ENCODE measurements at regions not wholly inside any gene's neighbourhood (a gene's known extent, or its start where the extent isn't known, plus 50 kb on each side); places are given as distances from the start of the nearest gene placed in this dataset.
"Not testable (repeated sequence)": the region's sequence is repeated elsewhere in the genome, so short reads cannot be mapped to it uniquely, and the experiment has no call there.

DNA sequence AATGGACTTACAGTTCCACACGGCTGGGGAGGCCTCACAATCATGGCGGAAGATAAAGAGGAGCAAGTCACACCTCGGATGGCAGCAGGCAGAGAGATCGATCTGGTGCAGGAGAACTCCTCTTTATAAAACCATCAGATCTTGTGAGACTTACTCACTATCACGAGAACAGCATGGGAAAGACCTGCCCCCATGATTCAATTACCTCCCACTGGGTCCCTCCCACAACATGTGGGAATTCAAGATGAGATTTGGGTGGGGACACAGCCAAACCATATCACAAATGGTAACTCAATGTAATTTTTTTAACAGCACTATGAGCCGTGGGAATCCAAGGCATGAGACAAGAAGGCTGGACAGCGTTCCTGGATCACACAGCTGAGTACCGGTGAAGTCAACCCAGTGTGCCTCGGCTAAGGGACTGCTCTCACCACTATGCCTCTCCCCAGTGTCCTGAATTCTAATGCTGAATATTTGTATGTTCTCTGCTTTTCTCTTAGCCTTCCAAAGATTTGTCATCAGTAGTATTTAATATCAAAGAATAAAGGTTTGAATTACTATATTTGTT, 84.3 kb downstream of the IRS2 start:
- H3K27me3 ChIP-seq (ENCODE audit: insufficient read depth, low read depth); H3K4me1 ChIP-seq (ENCODE audit: low read depth, poor library complexity, severe bottlenecking); H3K27ac ChIP-seq; H4K20me1 ChIP-seq (ENCODE audit: insufficient read depth); H3K4me3 ChIP-seq (IDR thresholded peaks at IDR 0.05; ENCODE audit: insufficient read depth, low read depth, low read length); H3K36me3 ChIP-seq (ENCODE audit: insufficient read depth); H2AFZ ChIP-seq (ENCODE audit: low read depth); H3K4me2 ChIP-seq; H3K79me2 ChIP-seq (ENCODE audit: insufficient read depth, low read depth); H3K9ac ChIP-seq: not testable (repeated sequence)

DNA sequence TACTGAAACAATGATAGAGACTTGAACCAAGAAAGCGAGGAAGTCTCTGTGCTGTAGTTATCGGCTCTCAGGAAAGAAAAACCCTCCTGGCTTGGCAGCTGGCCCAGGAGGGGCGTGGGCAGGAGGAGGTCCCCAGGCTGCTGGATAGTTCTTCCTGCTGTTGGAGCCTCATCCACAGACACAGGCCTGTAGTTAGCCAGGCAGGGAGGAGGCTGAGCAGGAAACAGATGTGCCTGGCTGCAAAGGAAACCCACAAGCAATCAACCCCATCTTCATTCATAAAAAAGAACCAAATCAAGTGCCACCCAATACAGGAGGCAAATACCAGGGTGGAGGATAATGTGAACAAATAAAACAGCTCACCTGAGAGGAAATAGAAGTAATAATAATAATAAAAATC, 86.2 kb downstream of the IRS2 start:
- no peaks in the 10 kb centered on the region for H3K36me3 ChIP-seq (ENCODE audit: insufficient read depth)
- H3K79me2 ChIP-seq (ENCODE audit: insufficient read depth, low read depth): no peaks in the 10 kb centered on the region
- no peak overlapping the region for H3K4me2 ChIP-seq
- H3K4me1 ChIP-seq (ENCODE audit: low read depth, poor library complexity, severe bottlenecking): no peaks in the 10 kb centered on the region
- TF ChIP-seq CTCF (conservative IDR thresholded peaks at IDR 0.05; ENCODE audit: low read depth, low read length): no peak
- no peak overlapping the region for H3K27ac ChIP-seq
- H4K20me1 ChIP-seq (ENCODE audit: insufficient read depth): no peaks in the 10 kb centered on the region
- H2AFZ ChIP-seq (ENCODE audit: low read depth): no peak overlapping the region
- H3K27me3 ChIP-seq (ENCODE audit: insufficient read depth, low read depth): no peaks in the 10 kb centered on the region
- H3K4me3 ChIP-seq (IDR thresholded peaks at IDR 0.05; ENCODE audit: insufficient read depth, low read depth, low read length): no peak overlapping the region
- H3K9ac ChIP-seq: no peak overlapping the region

DNA sequence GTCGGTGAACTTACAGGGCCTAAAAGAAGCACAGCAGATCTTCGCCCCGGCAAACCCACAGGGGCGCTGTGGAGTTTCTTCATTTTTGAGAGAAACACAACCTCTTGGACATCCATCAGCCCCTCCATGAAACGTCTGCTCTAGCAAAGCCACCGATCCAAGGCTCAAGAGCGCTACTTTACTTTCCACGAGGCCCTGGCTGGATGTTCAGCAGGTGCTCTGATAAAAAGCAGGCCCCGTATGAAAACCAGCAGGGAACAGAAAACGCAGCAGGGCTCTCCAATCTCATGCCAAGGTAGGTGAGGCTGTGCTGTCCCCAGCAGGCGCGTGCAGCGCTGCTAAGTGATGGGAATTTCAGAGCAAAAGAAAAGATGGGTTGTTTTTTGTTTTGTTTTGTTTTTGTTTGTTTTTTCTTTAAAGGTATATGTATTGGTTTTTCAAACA, 86.7 kb downstream of the IRS2 start:
- H3K4me2 ChIP-seq: no peak overlapping the region

GRCh38 chr13:109698779-109699178, 87.6 kb downstream of the IRS2 start:
- TF ChIP-seq CTCF (conservative IDR thresholded peaks at IDR 0.05; ENCODE audit: low read depth, low read length): no peak
- no peak overlapping the region for H2AFZ ChIP-seq (ENCODE audit: low read depth)
- no peaks in the 10 kb centered on the region for H4K20me1 ChIP-seq (ENCODE audit: insufficient read depth)
- no peaks in the 10 kb centered on the region for H3K4me1 ChIP-seq (ENCODE audit: low read depth, poor library complexity, severe bottlenecking)
- no peaks in the 10 kb centered on the region for H3K27me3 ChIP-seq (ENCODE audit: insufficient read depth, low read depth)
- no peaks in the 10 kb centered on the region for H3K36me3 ChIP-seq (ENCODE audit: insufficient read depth)
- no peak overlapping the region for H3K27ac ChIP-seq
- no peak overlapping the region for H3K9ac ChIP-seq
- no peak overlapping the region for H3K4me3 ChIP-seq (IDR thresholded peaks at IDR 0.05; ENCODE audit: insufficient read depth, low read depth, low read length)
- H3K4me2 ChIP-seq: no peak overlapping the region
- no peaks in the 10 kb centered on the region for H3K79me2 ChIP-seq (ENCODE audit: insufficient read depth, low read depth)

More for the DNA sequence above, 86.7 kb downstream of the IRS2 start:
- H3K36me3 ChIP-seq (ENCODE audit: insufficient read depth): no peaks in the 10 kb centered on the region
- no peaks in the 10 kb centered on the region for H3K4me1 ChIP-seq (ENCODE audit: low read depth, poor library complexity, severe bottlenecking)
- H3K27me3 ChIP-seq (ENCODE audit: insufficient read depth, low read depth): no peaks in the 10 kb centered on the region
- TF ChIP-seq CTCF (conservative IDR thresholded peaks at IDR 0.05; ENCODE audit: low read depth, low read length): no peak
- no peaks in the 10 kb centered on the region for H4K20me1 ChIP-seq (ENCODE audit: insufficient read depth)
- H3K27ac ChIP-seq: no peak overlapping the region
- H2AFZ ChIP-seq (ENCODE audit: low read depth): no peak overlapping the region
- no peak overlapping the region for H3K9ac ChIP-seq
- H3K4me3 ChIP-seq (IDR thresholded peaks at IDR 0.05; ENCODE audit: insufficient read depth, low read depth, low read length): no peak overlapping the region
- H3K79me2 ChIP-seq (ENCODE audit: insufficient read depth, low read depth): no peaks in the 10 kb centered on the region

DNA sequence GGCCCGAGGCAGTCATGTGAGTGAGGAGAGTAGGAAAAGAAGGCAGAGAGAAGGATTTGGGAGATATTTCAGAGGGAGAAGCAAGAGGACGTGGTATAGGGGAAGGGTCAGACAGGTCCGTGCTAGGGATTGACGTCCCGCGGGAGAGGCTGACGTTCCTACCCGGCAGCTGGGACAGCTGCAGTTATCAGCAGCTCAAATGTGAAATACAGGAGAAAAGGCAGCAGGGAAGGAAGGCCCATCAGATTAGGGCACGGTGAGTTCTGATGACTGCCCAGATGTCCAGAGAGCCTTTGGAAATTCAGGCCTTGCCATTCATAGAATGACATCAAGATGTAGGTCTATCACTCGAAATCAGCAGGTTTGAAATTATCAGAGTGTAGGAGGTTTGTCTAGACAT, 88.4 kb downstream of the IRS2 start:
- Histone ChIP-seq H2AFZ (ENCODE audit: low read depth) (no peak overlapping the region), H3K4me1 (ENCODE audit: low read depth, poor library complexity, severe bottlenecking) (no peaks in the 10 kb centered on the region), H3K4me2 (no peak overlapping the region), H3K4me3 (IDR thresholded peaks at IDR 0.05; ENCODE audit: insufficient read depth, low read depth, low read length) (no peak overlapping the region), H3K9ac (no peak overlapping the region), H4K20me1 (ENCODE audit: insufficient read depth) (no peaks in the 10 kb centered on the region), H3K79me2 (ENCODE audit: insufficient read depth, low read depth) (no peaks in the 10 kb centered on the region), H3K36me3 (ENCODE audit: insufficient read depth) (no peaks in the 10 kb centered on the region), H3K27ac (no peak overlapping the region), H3K27me3 (ENCODE audit: insufficient read depth, low read depth) (no peaks in the 10 kb centered on the region)
- no peak for TF ChIP-seq CTCF (conservative IDR thresholded peaks at IDR 0.05; ENCODE audit: low read depth, low read length)
